Stimulated activated naive CD4-positive, alpha-beta T cell treated with Interleukin-2 at 50 U/mL for 16 hours (primary cell): ENCODE measurements at regions not wholly inside any gene's neighbourhood (a gene's known extent, or its start where the extent isn't known, plus 50 kb on each side); places are given as distances from the start of the nearest gene placed in this dataset.
"Not testable (repeated sequence)": the region's sequence is repeated elsewhere in the genome, so short reads cannot be mapped to it uniquely, and the experiment has no call there.

ENCODE experiments used
- DNase-seq: peaks from one replicate; lab custom pipeline; 2025; lab: John Stamatoyannopoulos, UW

GRCh38 chr1:208717525-208717924 lies 473.3 kb upstream of the PLXNA2 start:
- no peak for DNase-seq

- DNase-seq, result no peak
These were observed 478.4 kb upstream of the PLXNA2 start for GRCh38 chr1:208722592-208722991.

GRCh38 chr1:208724079-208724478 lies 479.9 kb upstream of the PLXNA2 start:
- DNase-seq, result no peak

- no peak for DNase-seq
These were observed 484.6 kb upstream of the PLXNA2 start for GRCh38 chr1:208728815-208729214.

- DNase-seq, result no peak
These were observed 488.0 kb upstream of the PLXNA2 start for GRCh38 chr1:208731981-208732821.

GRCh38 chr1:208737161-208737560 lies 493.0 kb upstream of the PLXNA2 start:
- no peak for DNase-seq

GRCh38 chr1:208737922-208738321 lies 493.7 kb upstream of the PLXNA2 start:
- DNase-seq, result no peak

- DNase-seq, result not testable (repeated sequence)
These were observed 495.5 kb upstream of the PLXNA2 start for GRCh38 chr1:208739636-208740035.

GRCh38 chr1:208741296-208741695 lies 497.1 kb upstream of the PLXNA2 start:
- no peak for DNase-seq

GRCh38 chr1:208743361-208743760 lies 499.2 kb upstream of the PLXNA2 start:
- no peak for DNase-seq

- no peak for DNase-seq
These were observed 503.8 kb upstream of the PLXNA2 start for GRCh38 chr1:208747979-208748378.

- DNase-seq, result no peak
These were observed 504.4 kb upstream of the PLXNA2 start for GRCh38 chr1:208748387-208749165.

- no peak for DNase-seq
These were observed 512.3 kb upstream of the PLXNA2 start for GRCh38 chr1:208756339-208756981.

GRCh38 chr1:208757846-208758245 lies 513.7 kb upstream of the PLXNA2 start:
- no peak for DNase-seq

- DNase-seq, result no peak
These were observed 515.1 kb upstream of the PLXNA2 start for GRCh38 chr1:208759255-208759654.

- no peak for DNase-seq
These were observed 519.8 kb upstream of the PLXNA2 start for GRCh38 chr1:208763971-208764370.

GRCh38 chr1:208766832-208767231 lies 522.6 kb upstream of the PLXNA2 start:
- DNase-seq, result no peak

- DNase-seq, result no peak
These were observed 523.6 kb upstream of the PLXNA2 start for GRCh38 chr1:208767816-208768215.

- no peak for DNase-seq
These were observed 528.7 kb upstream of the PLXNA2 start for GRCh38 chr1:208772891-208773290.

- DNase-seq, result no peak
These were observed 531.7 kb upstream of the PLXNA2 start for GRCh38 chr1:208775841-208776240.

GRCh38 chr1:208778417-208778816 lies 534.2 kb upstream of the PLXNA2 start:
- DNase-seq, result no peak

GRCh38 chr1:208781391-208782045 lies 537.3 kb upstream of the PLXNA2 start:
- DNase-seq, result no peak
